Tibial artery (tissue), 4 donors: ENCODE measurements at regions not wholly inside any gene's neighbourhood (a gene's known extent, or its start where the extent isn't known, plus 50 kb on each side); places are given as distances from the start of the nearest gene placed in this dataset.

ENCODE experiments used
- DNase-seq, 2 donors: peaks; one replicate each; pipeline ENCODE4 v3.0.0-alpha.2; 2019
- H3K27ac ChIP-seq, 2 donors: fragments of 200-600 bp; sonication (generic) in 1 of 2; 1 replicate in 1 of 2; 2 replicates in 1 of 2; pipeline ENCODE4 v1.5.1; 2018 to 2019; ENCODE audit warnings: mild to moderate bottlenecking in 1 of 2
- H3K27me3 ChIP-seq, 2 donors: fragments of 200-600 bp; sonication (generic) in 1 of 2; one replicate each; pipeline versions ENCODE4 v1.5.1 to v1.6.0; 2016 to 2019
- H3K36me3 ChIP-seq, 3 donors: fragments of 200-600 bp; sonication (generic) in 2 of 3; one replicate each; pipeline ENCODE4 v1.5.1; 2016 to 2019; ENCODE audit warnings: mild to moderate bottlenecking in 2 of 3
- H3K4me1 ChIP-seq, 4 donors: fragments of 200-600 bp; sonication (generic) in 2 of 4; 1 replicate in 3 of 4; 2 replicates in 1 of 4; pipeline ENCODE4 v1.5.1; 2016 to 2019
- H3K4me3 ChIP-seq, 2 donors: fragments of 200-600 bp; sonication (generic) in 1 of 2; 1 replicate in 1 of 2; 2 replicates in 1 of 2; pipeline ENCODE4 v1.5.1; 2018 to 2019; ENCODE audit warnings: mild to moderate bottlenecking in 2 of 2
- H3K9me3 ChIP-seq, 3 donors: fragments of 200-600 bp; sonication (generic) in 1 of 3; one replicate each; pipeline ENCODE4 v1.5.1; 2016 to 2019
- intact Hi-C: fragments of 100-400 bp; cut with DNase I; formaldehyde crosslinking; loops from one replicate; pipeline ENCODE4 v1.15.0; 2023; ENCODE audit warnings: low total_unique reads
- TF ChIP-seq, protein P1 (sequence below), 2 experiments: fragments of 200-600 bp in 1 of 2; fragments of 450-650 bp in 1 of 2; IDR thresholded peaks; one replicate each; pipeline ENCODE4 v1.5.1; 2017 to 2019; ENCODE audit warnings: antibody characterized with exemption in 2 of 2, mild to moderate bottlenecking in 1 of 2, moderate library complexity in 1 of 2

DNA sequence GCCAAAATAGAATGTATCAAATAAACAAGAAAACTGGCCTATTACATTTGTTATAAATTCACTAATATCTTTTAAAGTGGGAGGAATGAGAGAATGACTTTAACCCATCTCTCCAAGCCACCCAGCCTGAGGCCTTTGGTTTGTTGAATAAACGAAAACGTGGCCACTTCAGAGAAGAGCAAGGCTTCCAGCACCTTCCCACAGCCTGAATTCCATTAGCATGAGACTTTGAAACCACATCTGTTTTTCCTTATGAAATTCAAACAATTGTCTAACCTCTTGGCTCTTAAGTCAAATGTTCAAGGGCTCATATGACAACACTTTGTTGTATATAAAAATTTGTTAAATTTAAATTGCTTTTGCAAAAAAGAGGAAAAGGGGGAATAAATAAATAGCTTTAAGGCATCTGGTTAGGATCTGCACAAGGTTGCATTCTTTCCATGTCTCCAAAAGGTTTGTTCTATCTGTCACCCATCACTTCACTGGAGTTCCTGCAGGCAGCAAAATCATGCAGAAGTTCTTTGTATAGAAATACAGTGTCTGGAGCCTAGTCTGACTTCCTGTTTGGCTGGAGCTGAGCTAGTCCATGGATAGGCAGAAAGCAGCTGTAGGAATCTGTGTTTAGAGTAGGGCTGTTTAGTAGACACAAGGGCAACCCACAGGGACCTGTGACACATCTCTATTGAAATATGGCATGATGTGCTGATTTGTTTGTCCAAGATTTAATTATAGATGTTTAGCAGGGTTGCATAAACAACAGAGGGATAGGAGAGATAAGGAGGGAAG is 502.3 kb downstream of the KCTD12 start:
- Histone ChIP-seq H3K9me3 (no peaks in the 10 kb centered on the region), H3K4me1 (peaks cover 0 to 6% (median 3%) of the 10 kb centered on the region in 4 donors), H3K4me3 (no peak overlapping the region), H3K27me3 (no peaks in the 10 kb centered on the region), H3K27ac (no peak overlapping the region), H3K36me3 (no peaks in the 10 kb centered on the region)
- intact Hi-C loops, result no loop called here
- no peak for DNase-seq
- TF ChIP-seq, protein P1, sequence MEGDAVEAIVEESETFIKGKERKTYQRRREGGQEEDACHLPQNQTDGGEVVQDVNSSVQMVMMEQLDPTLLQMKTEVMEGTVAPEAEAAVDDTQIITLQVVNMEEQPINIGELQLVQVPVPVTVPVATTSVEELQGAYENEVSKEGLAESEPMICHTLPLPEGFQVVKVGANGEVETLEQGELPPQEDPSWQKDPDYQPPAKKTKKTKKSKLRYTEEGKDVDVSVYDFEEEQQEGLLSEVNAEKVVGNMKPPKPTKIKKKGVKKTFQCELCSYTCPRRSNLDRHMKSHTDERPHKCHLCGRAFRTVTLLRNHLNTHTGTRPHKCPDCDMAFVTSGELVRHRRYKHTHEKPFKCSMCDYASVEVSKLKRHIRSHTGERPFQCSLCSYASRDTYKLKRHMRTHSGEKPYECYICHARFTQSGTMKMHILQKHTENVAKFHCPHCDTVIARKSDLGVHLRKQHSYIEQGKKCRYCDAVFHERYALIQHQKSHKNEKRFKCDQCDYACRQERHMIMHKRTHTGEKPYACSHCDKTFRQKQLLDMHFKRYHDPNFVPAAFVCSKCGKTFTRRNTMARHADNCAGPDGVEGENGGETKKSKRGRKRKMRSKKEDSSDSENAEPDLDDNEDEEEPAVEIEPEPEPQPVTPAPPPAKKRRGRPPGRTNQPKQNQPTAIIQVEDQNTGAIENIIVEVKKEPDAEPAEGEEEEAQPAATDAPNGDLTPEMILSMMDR (IDR thresholded peaks at IDR 0.05), result no peak

DNA sequence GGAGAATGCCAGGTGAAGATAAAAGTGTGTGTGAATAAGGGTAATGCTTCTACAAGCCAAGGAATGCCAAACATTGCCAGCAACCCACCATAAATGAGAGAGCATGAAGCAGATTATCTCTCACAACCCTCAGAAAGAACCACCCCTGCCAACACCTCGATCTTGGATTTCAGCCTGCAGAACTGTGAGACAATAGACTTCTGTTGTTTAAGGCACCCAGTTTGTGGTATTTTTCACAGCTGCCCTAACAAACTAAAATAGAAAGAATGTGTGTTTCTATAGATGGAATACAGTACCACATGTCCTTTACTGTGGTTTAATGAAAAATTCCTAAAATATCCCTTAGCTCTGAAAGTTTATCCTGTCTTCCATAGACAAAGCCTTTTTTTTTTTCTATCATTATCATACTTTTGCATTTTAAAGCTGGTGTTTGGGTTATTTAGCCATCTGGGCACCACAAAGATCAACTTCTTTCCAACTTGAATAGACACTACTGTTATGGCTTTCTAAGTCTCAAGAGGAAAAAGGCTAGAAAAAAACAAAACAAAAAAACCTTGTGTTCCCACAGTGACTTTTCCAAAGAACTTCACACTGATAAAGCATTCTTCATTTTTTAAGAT is 505.6 kb downstream of the KCTD12 start:
- Histone ChIP-seq H3K4me1 (peaks cover 0 to 6% (median 3%) of the 10 kb centered on the region in 4 donors), H3K27me3 (no peaks in the 10 kb centered on the region), H3K4me3 (no peak overlapping the region), H3K36me3 (no peaks in the 10 kb centered on the region), H3K9me3 (no peaks in the 10 kb centered on the region), H3K27ac (no peak overlapping the region)
- TF ChIP-seq, protein P1 (IDR thresholded peaks at IDR 0.05), result no peak
- DNase-seq, result no peak
- intact Hi-C loops, result no loop called here

DNA sequence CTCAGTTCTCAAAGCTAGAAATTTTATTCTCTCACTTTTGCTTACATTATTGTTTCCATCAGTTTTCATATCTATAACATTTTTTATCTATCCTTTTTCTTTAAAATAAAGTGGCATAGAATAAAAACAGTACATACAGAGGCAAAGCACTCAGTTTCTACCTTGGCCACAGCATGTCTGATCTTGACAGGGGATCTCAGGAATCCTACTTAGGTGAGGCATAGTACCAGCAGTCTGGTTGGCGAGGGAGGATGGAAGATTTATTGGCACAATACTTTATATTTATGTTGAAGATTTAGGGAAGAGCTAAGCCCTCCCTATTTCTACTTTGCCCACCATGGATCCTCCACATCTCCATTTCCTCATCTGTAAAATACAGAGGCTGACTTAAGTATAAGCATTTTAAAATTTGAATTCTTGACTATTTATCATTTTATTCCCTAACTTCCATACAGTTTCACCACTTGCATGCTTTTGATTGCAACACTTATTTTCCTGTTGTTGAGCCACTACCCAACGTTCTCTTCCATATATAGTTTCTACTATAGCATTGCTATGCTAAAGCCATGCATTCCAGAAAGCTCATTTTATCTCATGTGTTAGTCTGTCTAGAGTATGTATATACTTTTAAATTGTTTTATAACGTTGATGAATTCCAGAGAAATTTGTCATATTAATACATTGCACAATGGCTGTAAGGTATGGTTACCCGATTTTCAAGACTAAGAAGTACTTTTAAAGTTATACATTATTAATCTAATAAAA is 506.7 kb downstream of the KCTD12 start:
- intact Hi-C loops, result no loop called here
- H3K36me3 ChIP-seq, result no peaks in the 10 kb centered on the region
- no peak for DNase-seq
- TF ChIP-seq, protein P1 (IDR thresholded peaks at IDR 0.05), result no peak
- H3K27me3 ChIP-seq, result no peaks in the 10 kb centered on the region
- H3K9me3 ChIP-seq, result no peaks in the 10 kb centered on the region
- peaks cover 0 to 6% (median 3%) of the 10 kb centered on the region in 4 donors for H3K4me1 ChIP-seq
- H3K27ac ChIP-seq, result no peak overlapping the region
- H3K4me3 ChIP-seq, result no peak overlapping the region

GRCh38 chr13:76378767-76379166 is 507.4 kb downstream of the KCTD12 start:
- TF ChIP-seq, protein P1 (IDR thresholded peaks at IDR 0.05), result no peak
- H3K27ac ChIP-seq, result no peak overlapping the region
- H3K36me3 ChIP-seq, result no peaks in the 10 kb centered on the region
- intact Hi-C loops, result no loop called here
- H3K4me3 ChIP-seq, result no peak overlapping the region
- no peaks in the 10 kb centered on the region for H3K27me3 ChIP-seq
- peaks cover 0 to under 1% (median under 1%) of the 10 kb centered on the region in 4 donors for H3K4me1 ChIP-seq
- H3K9me3 ChIP-seq, result no peaks in the 10 kb centered on the region
- DNase-seq, result no peak

- TF ChIP-seq, protein P1 (IDR thresholded peaks at IDR 0.05), result no peak
- H3K27me3 ChIP-seq, result no peaks in the 10 kb centered on the region
- H3K9me3 ChIP-seq, result no peaks in the 10 kb centered on the region
- H3K4me1 ChIP-seq, result no peaks in the 10 kb centered on the region
- no peak overlapping the region for H3K4me3 ChIP-seq
- no peak for DNase-seq
- no peak overlapping the region for H3K27ac ChIP-seq
- H3K36me3 ChIP-seq, result no peaks in the 10 kb centered on the region
- intact Hi-C loops, result no loop called here
These were observed 522.4 kb downstream of the KCTD12 start for GRCh38 chr13:76363682-76364289.
